ENCODE measurements at regions not wholly inside any gene's neighbourhood (a gene's known extent, or its start where the extent isn't known, plus 50 kb on each side); places are given as distances from the start of the nearest gene placed in this dataset.

DNA sequence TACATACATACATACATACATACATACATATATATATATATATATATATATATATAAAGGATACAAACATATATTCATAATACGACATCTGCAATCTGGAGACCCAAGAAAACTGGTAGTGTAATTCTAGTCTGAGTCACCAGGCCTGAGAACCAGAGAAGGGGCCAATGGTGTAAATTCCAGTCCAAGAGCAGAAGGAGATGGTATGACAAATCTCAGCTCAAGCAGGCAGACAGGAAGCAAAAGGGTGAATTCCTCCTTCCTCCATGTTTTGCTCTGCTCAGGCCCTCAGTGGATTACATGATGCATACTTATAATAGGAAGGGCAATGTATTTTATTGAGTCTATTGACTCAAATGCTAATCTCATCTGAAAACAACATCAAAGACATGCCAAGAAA is 1060.4 kb upstream of the TMPRSS15 start:
- Histone ChIP-seq H3K36me3 (no peaks in the 10 kb centered on the region), H3K4me1 (no peaks in the 10 kb centered on the region), H3K27me3 (no peaks in the 10 kb centered on the region), H3K4me3 (no peak overlapping the region), H3K9me3 (peaks cover 0 to 23% (median 0%) of the 10 kb centered on the region in 12 donors), H3K27ac (no peak overlapping the region)
- TF ChIP-seq, protein P1, sequence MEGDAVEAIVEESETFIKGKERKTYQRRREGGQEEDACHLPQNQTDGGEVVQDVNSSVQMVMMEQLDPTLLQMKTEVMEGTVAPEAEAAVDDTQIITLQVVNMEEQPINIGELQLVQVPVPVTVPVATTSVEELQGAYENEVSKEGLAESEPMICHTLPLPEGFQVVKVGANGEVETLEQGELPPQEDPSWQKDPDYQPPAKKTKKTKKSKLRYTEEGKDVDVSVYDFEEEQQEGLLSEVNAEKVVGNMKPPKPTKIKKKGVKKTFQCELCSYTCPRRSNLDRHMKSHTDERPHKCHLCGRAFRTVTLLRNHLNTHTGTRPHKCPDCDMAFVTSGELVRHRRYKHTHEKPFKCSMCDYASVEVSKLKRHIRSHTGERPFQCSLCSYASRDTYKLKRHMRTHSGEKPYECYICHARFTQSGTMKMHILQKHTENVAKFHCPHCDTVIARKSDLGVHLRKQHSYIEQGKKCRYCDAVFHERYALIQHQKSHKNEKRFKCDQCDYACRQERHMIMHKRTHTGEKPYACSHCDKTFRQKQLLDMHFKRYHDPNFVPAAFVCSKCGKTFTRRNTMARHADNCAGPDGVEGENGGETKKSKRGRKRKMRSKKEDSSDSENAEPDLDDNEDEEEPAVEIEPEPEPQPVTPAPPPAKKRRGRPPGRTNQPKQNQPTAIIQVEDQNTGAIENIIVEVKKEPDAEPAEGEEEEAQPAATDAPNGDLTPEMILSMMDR (IDR thresholded peaks at IDR 0.05), result no peak
- no peak for TF ChIP-seq POLR2A (IDR thresholded peaks at IDR 0.05)
- ATAC-seq, result no peak
- intact Hi-C loops (cut with DNase I), result no loop called here
- WGBS, 4 donors, result 90 to 94% (median 92%) methylated on average over 1 of the region's 1 CpG
- no peak for DNase-seq

DNA sequence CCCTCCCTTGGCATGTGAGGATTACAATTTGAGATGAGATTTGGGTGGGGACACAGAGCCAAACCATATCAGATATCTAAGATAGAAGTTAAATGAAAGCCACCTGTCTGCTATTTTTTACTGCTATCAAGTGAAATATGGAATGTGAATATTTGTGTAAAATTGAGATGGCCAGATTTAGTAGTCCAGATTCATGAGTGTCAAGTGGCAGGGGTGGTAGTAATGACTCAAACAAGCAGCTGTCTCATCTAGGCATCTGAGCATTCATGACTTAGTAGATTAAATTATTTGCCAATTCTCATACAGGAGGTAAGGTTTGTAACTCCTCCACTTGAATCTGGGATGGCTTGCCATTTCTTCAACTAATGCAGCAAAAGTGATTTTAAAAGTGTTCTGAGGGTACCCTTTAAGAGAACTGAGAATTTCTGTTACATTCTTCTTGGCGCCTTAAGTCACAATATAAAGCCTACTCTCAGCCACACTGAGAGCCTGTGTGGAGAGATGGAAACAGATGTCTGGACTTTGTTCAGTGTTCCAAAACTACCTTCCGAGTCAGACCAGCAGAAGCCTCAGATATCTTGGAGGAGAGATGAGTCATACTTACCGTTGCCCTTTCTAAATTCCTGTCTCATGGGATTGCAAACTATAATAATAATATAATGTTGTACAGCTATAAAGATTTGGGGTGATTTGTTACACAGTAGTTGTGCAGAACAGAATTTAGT is 1065.6 kb upstream of the TMPRSS15 start:
- H3K4me3 ChIP-seq, result no peak overlapping the region
- TF ChIP-seq, protein P1 (IDR thresholded peaks at IDR 0.05), result no peak
- no peak for TF ChIP-seq POLR2A (IDR thresholded peaks at IDR 0.05)
- DNase-seq, result no peak
- intact Hi-C loops (cut with DNase I), result no loop called here
- WGBS, 4 donors, result 72 to 81% (median 74%) methylated on average over 3 of the region's 3 CpGs
- no peak overlapping the region for H3K27ac ChIP-seq
- H3K4me1 ChIP-seq, result no peaks in the 10 kb centered on the region
- ATAC-seq, result no peak
- H3K27me3 ChIP-seq, result no peaks in the 10 kb centered on the region
- no peaks in the 10 kb centered on the region for H3K36me3 ChIP-seq
- H3K9me3 ChIP-seq, result peaks cover 0 to 27% (median 0%) of the 10 kb centered on the region in 12 donors

DNA sequence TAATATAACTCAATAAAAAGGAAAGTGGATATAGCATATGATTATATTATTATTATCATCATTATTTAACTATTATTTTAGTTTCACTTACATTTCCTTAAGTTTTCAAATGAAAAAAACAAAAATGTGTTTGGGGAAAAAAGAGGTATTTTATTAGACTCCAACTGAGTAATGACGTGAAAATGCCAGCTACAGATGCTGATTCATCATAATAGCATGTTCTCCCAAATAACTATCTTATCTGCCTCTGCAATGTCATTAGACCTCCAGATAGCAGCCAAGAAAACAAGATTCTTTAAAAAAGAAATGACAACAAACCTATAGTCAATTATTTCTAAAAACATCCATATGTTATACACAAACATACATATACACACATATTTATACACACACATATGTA is 1071.9 kb upstream of the TMPRSS15 start:
- TF ChIP-seq, protein P1 (IDR thresholded peaks at IDR 0.05), result no peak
- no peak for TF ChIP-seq POLR2A (IDR thresholded peaks at IDR 0.05)
- ATAC-seq (no peak), DNase-seq (no peak)
- WGBS, 4 donors, result 59 to 81% (median 65%) methylated on average over 1 of the region's 1 CpG
- Histone ChIP-seq H3K9me3 (peaks cover 0 to 12% (median 0%) of the 10 kb centered on the region in 12 donors), H3K27me3 (no peaks in the 10 kb centered on the region), H3K4me1 (no peaks in the 10 kb centered on the region), H3K27ac (no peak overlapping the region), H3K4me3 (no peak overlapping the region), H3K36me3 (no peaks in the 10 kb centered on the region)
- intact Hi-C loops (cut with DNase I), result no loop called here

DNA sequence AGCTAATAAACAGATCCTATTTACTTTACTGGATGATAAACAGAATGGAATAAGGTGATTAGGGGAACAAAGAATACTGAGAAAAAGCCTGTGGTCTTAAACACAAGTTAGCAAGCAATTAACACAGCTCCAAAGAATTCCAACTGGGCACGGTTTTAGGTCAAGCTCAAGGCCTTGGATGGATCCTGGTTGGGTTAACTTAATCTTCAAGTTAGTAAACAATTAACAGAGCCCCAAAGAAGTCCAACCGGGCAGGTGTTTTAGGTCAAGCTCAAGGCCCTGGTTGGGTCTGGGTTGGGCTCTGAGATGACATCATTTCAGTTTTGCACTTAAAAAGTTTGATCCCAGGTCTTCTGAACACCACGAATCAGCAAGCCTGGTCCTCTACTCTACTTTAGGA is 1086.3 kb upstream of the TMPRSS15 start:
- WGBS, 4 donors, result 52 to 64% (median 61%) methylated on average over 3 of the region's 3 CpGs
- no peaks in the 10 kb centered on the region for H3K4me1 ChIP-seq
- intact Hi-C loops (cut with DNase I), result no loop called here
- H3K27ac ChIP-seq, result no peak overlapping the region
- TF ChIP-seq POLR2A (IDR thresholded peaks at IDR 0.05), result no peak
- TF ChIP-seq, protein P1 (IDR thresholded peaks at IDR 0.05), result no peak
- peaks cover 0 to 7% (median 0%) of the 10 kb centered on the region in 12 donors for H3K9me3 ChIP-seq
- no peaks in the 10 kb centered on the region for H3K36me3 ChIP-seq
- no peak overlapping the region for H3K4me3 ChIP-seq
- H3K27me3 ChIP-seq, result no peaks in the 10 kb centered on the region
- no peak for DNase-seq
- ATAC-seq, result no peak

Measured in heart left ventricle (tissue), 16 donors.